ENCODE measurements at regions not wholly inside any gene's neighbourhood (a gene's known extent, or its start where the extent isn't known, plus 50 kb on each side); places are given as distances from the start of the nearest gene placed in this dataset.

DNA sequence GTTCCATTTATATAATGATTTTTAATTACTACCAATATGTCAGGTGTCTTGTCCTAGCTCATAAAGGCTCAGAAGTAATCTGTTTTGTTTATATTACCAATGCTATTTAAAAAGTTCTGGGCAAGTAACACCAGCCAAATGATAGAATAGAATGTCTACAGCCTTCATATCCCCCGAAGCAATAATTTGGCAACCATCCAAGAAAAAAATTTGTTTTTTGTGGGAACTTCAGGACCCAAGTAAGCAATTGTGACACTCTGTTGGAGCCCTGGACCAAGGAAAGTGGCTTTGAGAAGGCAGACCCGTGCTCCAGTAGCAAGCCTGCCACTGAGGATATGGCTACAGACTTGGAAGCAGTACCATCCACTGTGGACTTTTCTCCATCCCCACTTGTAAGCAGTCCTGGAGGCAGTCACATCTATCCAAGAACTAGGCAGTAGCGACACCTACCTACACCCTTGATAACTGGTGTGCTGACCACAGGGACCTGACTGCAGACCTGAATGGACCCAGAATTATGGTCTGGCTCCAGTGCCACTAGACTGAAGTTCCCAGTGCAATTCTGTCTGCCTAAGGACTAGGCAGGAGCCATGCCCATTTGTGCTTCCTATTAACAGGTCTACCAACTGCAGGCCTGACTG lies 870.7 kb upstream of the ADGRL2 start:
- no peak for TF ChIP-seq POLR2A (IDR thresholded peaks at IDR 0.05)
- TF ChIP-seq, protein P1, sequence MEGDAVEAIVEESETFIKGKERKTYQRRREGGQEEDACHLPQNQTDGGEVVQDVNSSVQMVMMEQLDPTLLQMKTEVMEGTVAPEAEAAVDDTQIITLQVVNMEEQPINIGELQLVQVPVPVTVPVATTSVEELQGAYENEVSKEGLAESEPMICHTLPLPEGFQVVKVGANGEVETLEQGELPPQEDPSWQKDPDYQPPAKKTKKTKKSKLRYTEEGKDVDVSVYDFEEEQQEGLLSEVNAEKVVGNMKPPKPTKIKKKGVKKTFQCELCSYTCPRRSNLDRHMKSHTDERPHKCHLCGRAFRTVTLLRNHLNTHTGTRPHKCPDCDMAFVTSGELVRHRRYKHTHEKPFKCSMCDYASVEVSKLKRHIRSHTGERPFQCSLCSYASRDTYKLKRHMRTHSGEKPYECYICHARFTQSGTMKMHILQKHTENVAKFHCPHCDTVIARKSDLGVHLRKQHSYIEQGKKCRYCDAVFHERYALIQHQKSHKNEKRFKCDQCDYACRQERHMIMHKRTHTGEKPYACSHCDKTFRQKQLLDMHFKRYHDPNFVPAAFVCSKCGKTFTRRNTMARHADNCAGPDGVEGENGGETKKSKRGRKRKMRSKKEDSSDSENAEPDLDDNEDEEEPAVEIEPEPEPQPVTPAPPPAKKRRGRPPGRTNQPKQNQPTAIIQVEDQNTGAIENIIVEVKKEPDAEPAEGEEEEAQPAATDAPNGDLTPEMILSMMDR (IDR thresholded peaks at IDR 0.05) = no peak

All from adrenal gland (tissue), 5 donors.